H1 (cell line): ENCODE measurements at regions not wholly inside any gene's neighbourhood (a gene's known extent, or its start where the extent isn't known, plus 50 kb on each side); places are given as distances from the start of the nearest gene placed in this dataset.

ENCODE experiments used
- CTCF ChIA-PET: fragments of 300-600 bp; sonication (Branson Sonifier 250); formaldehyde crosslinking; loops from one replicate; lab custom pipeline; 2021; ENCODE audit not compliant: partially characterized antibody; lab: Charles Lee
- POLR2A ChIA-PET: fragments of 300-600 bp; sonication (Branson Sonifier 250); formaldehyde crosslinking; loops from one replicate; lab custom pipeline; 2021; ENCODE audit warnings: inconsistent platforms; ENCODE audit not compliant: partially characterized antibody; lab: Charles Lee
- DNase-seq, 2 experiments: peaks; one replicate each; pipeline versions ENCODE4 v3.0.0 to v3.0.0-alpha.2; 2010 to 2022; ENCODE audit warnings: low spot score in 2 of 2, low read depth in 1 of 2, mixed read lengths in 1 of 2
- FAIRE-seq: peaks from 2 replicates; lab custom pipeline; 2011; peaks lifted over from hg19 to GRCh38; lab: Jason Lieb, UNC
- H2AFZ ChIP-seq: 2 replicates; pipeline ENCODE4 v1.8.1; 2012; ENCODE audit warnings: low read length, inconsistent platforms
- H2AK5ac ChIP-seq: 2 replicates; pipeline ENCODE4 v1.6.1; 2013; ENCODE audit warnings: low read depth, low read length
- H2BK120ac ChIP-seq: replicated peaks from 2 replicates; pipeline ENCODE3; 2013; ENCODE audit warnings: low read depth, low read length, inconsistent platforms
- H2BK12ac ChIP-seq: 2 replicates; pipeline ENCODE4 v1.6.1; 2013; ENCODE audit warnings: low read depth, low read length
- H2BK15ac ChIP-seq: 2 replicates; pipeline ENCODE4 v1.6.1; 2013; ENCODE audit warnings: low read length
- H2BK20ac ChIP-seq: 2 replicates; pipeline ENCODE4 v1.6.1; 2013; ENCODE audit warnings: low read length
- H2BK5ac ChIP-seq: 2 replicates; pipeline ENCODE4 v1.6.1; 2013; ENCODE audit warnings: low read depth, low read length
- H3K14ac ChIP-seq: 2 replicates; pipeline ENCODE4 v1.6.1; 2013; ENCODE audit warnings: inconsistent platforms; ENCODE audit not compliant: insufficient read length
- H3K18ac ChIP-seq: 2 replicates; pipeline ENCODE4 v1.6.1; 2013; ENCODE audit warnings: low read length; ENCODE audit errors: extremely low read depth
- H3K23ac ChIP-seq: 2 replicates; pipeline ENCODE4 v1.6.1; 2013; ENCODE audit warnings: inconsistent platforms; ENCODE audit not compliant: insufficient read length
- H3K23me2 ChIP-seq: 2 replicates; pipeline ENCODE4 v1.6.1; 2013; ENCODE audit warnings: low read depth, low read length
- H3K27ac ChIP-seq: 2 replicates; pipeline ENCODE4 v1.6.1; 2011; ENCODE audit warnings: low read depth, low read length, inconsistent platforms
- H3K27me3 ChIP-seq, 4 experiments: replicated peaks in 1 of 4; 1 replicate in 1 of 4; 2 replicates in 3 of 4; pipeline versions ENCODE4 v1.6.1 to v1.8.1; 2011 to 2013; ENCODE audit warnings: low read length in 3 of 4, mild to moderate bottlenecking in 3 of 4, inconsistent platforms in 2 of 4, mixed read lengths in 2 of 4, moderate library complexity in 1 of 4; ENCODE audit not compliant: control insufficient read depth in 3 of 4, insufficient read depth in 3 of 4; ENCODE audit errors: extremely low read depth in 1 of 4
- H3K36me3 ChIP-seq, 4 experiments: 2 replicates each; pipeline versions ENCODE4 v1.6.1 to v1.8.1; 2011 to 2013; ENCODE audit warnings: mild to moderate bottlenecking in 4 of 4, low read length in 3 of 4, moderate library complexity in 2 of 4, control low read depth in 1 of 4, inconsistent platforms in 1 of 4; ENCODE audit not compliant: insufficient read depth in 4 of 4, control insufficient read depth in 2 of 4
- H3K4ac ChIP-seq: replicated peaks from 2 replicates; pipeline ENCODE3; 2013; ENCODE audit warnings: low read length, low read depth, mixed read lengths, inconsistent platforms; ENCODE audit not compliant: insufficient read length
- H3K4me1 ChIP-seq, 4 experiments: replicated peaks in 1 of 4; 1 replicate in 1 of 4; 2 replicates in 3 of 4; pipeline versions ENCODE4 v1.6.1 to v1.8.1; 2011 to 2013; ENCODE audit warnings: low read length in 3 of 4, inconsistent platforms in 2 of 4, mixed read lengths in 1 of 4; ENCODE audit not compliant: insufficient read depth in 4 of 4, control insufficient read depth in 3 of 4
- H3K4me2 ChIP-seq, 2 experiments: 2 replicates each; pipeline versions ENCODE4 v1.6.1 to v1.8.1; 2011 to 2013; ENCODE audit warnings: low read depth in 2 of 2, low read length in 2 of 2, control low read depth in 1 of 2, inconsistent platforms in 1 of 2, mild to moderate bottlenecking in 1 of 2; ENCODE audit not compliant: insufficient read depth in 1 of 2
- H3K4me3 ChIP-seq, 4 experiments: fragments of 200-600, 300-600 bp in 1 of 4; sonication (generic), shearing (Covaris generic), sonication (Bioruptor Twin) in 1 of 4; 2 replicates each; pipeline versions ENCODE4 v1.5.1 to v1.8.1; 2011 to 2016; ENCODE audit warnings: low read length in 4 of 4, low read depth in 3 of 4, control low read depth in 2 of 4, inconsistent platforms in 2 of 4, mild to moderate bottlenecking in 2 of 4, mixed read lengths in 1 of 4, moderate library complexity in 1 of 4; ENCODE audit not compliant: insufficient read depth in 2 of 4; ENCODE audit errors: extremely low read depth in 1 of 4
- H3K56ac ChIP-seq: replicated peaks from 2 replicates; pipeline ENCODE3; 2013; ENCODE audit warnings: low read depth, mild to moderate bottlenecking, mixed read lengths, low read length, inconsistent platforms; ENCODE audit not compliant: insufficient read length
- H3K79me1 ChIP-seq: 2 replicates; pipeline ENCODE4 v1.6.1; 2013; ENCODE audit warnings: low read depth, low read length, control low read depth
- H3K79me2 ChIP-seq, 2 experiments: 2 replicates each; pipeline versions ENCODE4 v1.6.1 to v1.8.1; 2012 to 2013; ENCODE audit warnings: low read length in 2 of 2, mild to moderate bottlenecking in 2 of 2, inconsistent platforms in 1 of 2; ENCODE audit not compliant: insufficient read depth in 2 of 2, control insufficient read depth in 1 of 2
- H3K9ac ChIP-seq, 4 experiments: replicated peaks in 1 of 4; 1 replicate in 1 of 4; 2 replicates in 3 of 4; pipeline versions ENCODE4 v1.6.1 to v1.8.1; 2011 to 2013; ENCODE audit warnings: low read depth in 3 of 4, low read length in 3 of 4, control low read depth in 2 of 4, mild to moderate bottlenecking in 2 of 4, moderate library complexity in 2 of 4, inconsistent platforms in 1 of 4; ENCODE audit errors: extremely low read depth in 1 of 4
- H3K9me3 ChIP-seq, 2 experiments: 2 replicates each; pipeline versions ENCODE4 v1.6.1 to v1.8.1; 2012 to 2013; ENCODE audit warnings: mild to moderate bottlenecking in 2 of 2, moderate library complexity in 2 of 2, control low read depth in 1 of 2, inconsistent platforms in 1 of 2, low read depth in 1 of 2, low read length in 1 of 2, mixed read lengths in 1 of 2; ENCODE audit not compliant: insufficient read depth in 2 of 2
- H4K20me1 ChIP-seq, 2 experiments: replicated peaks in 1 of 2; 2 replicates each; pipeline versions ENCODE3 to v1.8.1; 2011 to 2013; ENCODE audit warnings: inconsistent platforms in 2 of 2, low read length in 2 of 2, mild to moderate bottlenecking in 1 of 2; ENCODE audit not compliant: insufficient read depth in 2 of 2, control insufficient read depth in 1 of 2
- H4K5ac ChIP-seq: 2 replicates; pipeline ENCODE4 v1.6.1; 2013; ENCODE audit warnings: low read length, low read depth, mixed read lengths, inconsistent platforms; ENCODE audit not compliant: insufficient read length
- H4K8ac ChIP-seq: 2 replicates; pipeline ENCODE4 v1.8.0; 2013; ENCODE audit warnings: mild to moderate bottlenecking, moderate library complexity, low read length, inconsistent platforms; ENCODE audit not compliant: insufficient read depth; ENCODE audit errors: extremely low read depth
- H4K91ac ChIP-seq: replicated peaks from 2 replicates; pipeline ENCODE3; 2013; ENCODE audit warnings: low read length, mixed read lengths, inconsistent platforms; ENCODE audit not compliant: insufficient read length
- EP300 ChIP-seq, 2 experiments: IDR thresholded peaks; 1 replicate in 1 of 2; 2 replicates in 1 of 2; pipeline ENCODE4 v1.6.1; 2011 to 2012; ENCODE audit warnings: low read depth in 2 of 2, low read length in 2 of 2, mild to moderate bottlenecking in 2 of 2, borderline replicate concordance in 1 of 2, inconsistent platforms in 1 of 2, moderate library complexity in 1 of 2
- GTF2F1 ChIP-seq: IDR thresholded peaks from 2 replicates; pipeline ENCODE4 v1.6.1; 2012; ENCODE audit warnings: low read depth, low read length, improper control_type of control experiment, borderline replicate concordance
- KDM1A ChIP-seq: fragments of 200-600, 300-600 bp; sonication (generic); IDR thresholded peaks from 2 replicates; pipeline ENCODE4 v1.7.1; 2016; ENCODE audit warnings: mild to moderate bottlenecking, low read length, borderline replicate concordance
- POLR2AphosphoS5 ChIP-seq: IDR thresholded peaks from 2 replicates; pipeline ENCODE4 v1.6.1; 2011; ENCODE audit warnings: low read depth, low read length
- POU5F1 ChIP-seq: IDR thresholded peaks from 2 replicates; pipeline ENCODE4 v1.6.1; 2011; ENCODE audit warnings: low read depth, mild to moderate bottlenecking, low read length, moderate library complexity
- WGBS, 2 experiments: shearing (Covaris generic) in 1 of 2; methylation state at CpG; one replicate each; pipeline versions ENCODE4 v1.1.6 to v1.1.7; 2013 to 2015; ENCODE audit warnings: low lambda C conversion rate in 2 of 2, mixed read lengths in 2 of 2, inconsistent platforms in 1 of 2, low coverage in 1 of 2, missing lambda C conversion rate in 1 of 2; ENCODE audit not compliant: insufficient replicate concordance in 2 of 2, insufficient coverage in 1 of 2, insufficient read length in 1 of 2; ENCODE audit errors: extremely low coverage in 1 of 2, missing lambda C conversion rate in 1 of 2; 5-methylcytosine and 5-hydroxymethylcytosine counted together

DNA sequence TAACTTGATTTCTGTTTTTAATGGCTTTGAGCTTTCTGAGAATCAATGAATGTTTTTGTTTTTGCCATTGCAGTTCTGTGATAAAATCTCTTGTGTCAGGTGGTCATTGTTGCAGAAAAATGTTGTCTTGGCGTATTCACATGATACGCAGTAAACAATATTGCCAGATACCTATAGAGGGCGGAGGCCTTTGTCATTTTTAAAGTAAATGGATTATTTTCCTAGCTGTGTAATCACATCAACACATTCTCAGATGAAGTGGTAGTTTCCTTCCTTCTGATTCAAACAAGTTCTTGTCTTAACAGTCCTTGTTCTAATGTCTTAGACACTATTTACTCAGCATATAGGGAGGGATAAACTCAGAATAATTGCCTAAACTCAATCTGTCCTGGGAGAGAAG lies 109.9 kb upstream of the DAB2 start:
- Histone ChIP-seq H4K8ac (no peak overlapping the region), H3K79me1 (no peaks in the 10 kb centered on the region), H3K4me1 (no peaks in the 10 kb centered on the region), H3K4me3 (no peak overlapping the region), H3K18ac (no peak overlapping the region), H2BK20ac (no peak overlapping the region), H3K14ac (no peak overlapping the region), H4K5ac (no peak overlapping the region), H3K9ac (no peak overlapping the region), H3K27ac (no peak overlapping the region), H4K91ac (no peak overlapping the region), H3K79me2 (no peaks in the 10 kb centered on the region), H3K23ac (no peak overlapping the region), H2BK15ac (no peak overlapping the region), H3K9me3 (no peaks in the 10 kb centered on the region), H3K36me3 (no peaks in the 10 kb centered on the region), H3K56ac (no peak overlapping the region), H2BK120ac (no peak overlapping the region), H2BK12ac (no peak overlapping the region), H3K4ac (no peak overlapping the region), H3K27me3 (peaks cover 0 to 1% (median 0%) of the 10 kb centered on the region in 4 experiments; a peak in 1 of 7 replicates), H3K23me2 (no peaks in the 10 kb centered on the region), H3K4me2 (no peak overlapping the region), H2AFZ (no peak overlapping the region), H2BK5ac (no peak overlapping the region), H4K20me1 (no peaks in the 10 kb centered on the region), H2AK5ac (no peak overlapping the region)
- TF ChIP-seq GTF2F1, result no peak
- TF ChIP-seq POU5F1, result no peak
- no peak for TF ChIP-seq KDM1A
- no peak for TF ChIP-seq EP300 (IDR thresholded peaks at IDR 0.05; ENCODE audit: borderline replicate concordance in 1 of 2, low read depth in 2 of 2, low read length in 2 of 2)
- TF ChIP-seq POLR2AphosphoS5, result no peak
- 94% methylated on average over 3 of the region's 3 CpGs; no CpG with 5 or more reads in 1 of the 2 experiments for WGBS, 2 experiments
- ChIA-PET CTCF (interaction anchor here (0.9 to 1.8 kb wide), 4 partner anchors 14 to 163 kb away, joined by 3 to 5 read pairs (median 5); no protein-coding TSS in a partner anchor), POLR2A (no interaction called here)
- no peak for DNase-seq
- FAIRE-seq, result no peak
